ENCODE measurements at regions not wholly inside any gene's neighbourhood (a gene's known extent, or its start where the extent isn't known, plus 50 kb on each side); places are given as distances from the start of the nearest gene placed in this dataset.
A peak's percentile ranks its signal among the peaks of the same experiment; 100 is the strongest.

DNA sequence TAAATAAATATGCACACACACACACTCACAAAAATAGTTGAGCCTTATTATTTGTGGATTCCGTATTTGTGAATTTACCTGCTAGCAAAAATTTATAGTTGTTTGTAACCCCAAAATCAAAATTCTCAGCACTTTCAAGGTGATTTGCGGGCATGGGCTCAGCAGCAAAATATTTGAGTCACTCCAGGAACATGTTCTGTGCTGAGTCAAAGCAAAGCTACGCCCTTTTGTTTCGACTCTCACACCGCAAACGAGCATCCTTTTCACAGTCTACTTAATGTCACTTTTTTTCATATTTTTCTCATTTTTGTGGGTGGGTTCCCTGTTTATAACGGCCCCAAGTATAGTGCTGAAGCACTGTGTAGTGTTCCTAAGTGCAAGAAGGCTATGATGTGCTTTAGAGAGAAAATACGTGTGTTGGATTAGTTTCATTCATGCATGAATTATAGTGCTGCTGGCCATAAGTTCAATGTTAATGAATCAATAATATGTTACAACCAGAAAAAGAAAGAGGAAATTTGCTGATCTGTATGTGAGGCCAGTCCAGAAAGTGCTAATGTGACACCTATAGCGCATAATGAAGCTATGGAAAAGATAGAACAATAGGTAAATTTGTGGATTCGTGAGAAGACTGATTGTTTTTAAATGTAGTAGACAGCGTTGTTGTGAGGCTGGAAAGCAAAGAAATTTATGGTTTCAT lies 723.2 kb upstream of the AGA start:
- Histone ChIP-seq H3K27ac (no peak overlapping the region), H3K9me3 (peaks cover 0 to 13% (median 0%) of the 10 kb centered on the region in 12 donors), H3K27me3 (no peaks in the 10 kb centered on the region), H3K4me3 (no peak overlapping the region), H3K4me1 (no peaks in the 10 kb centered on the region), H3K36me3 (no peaks in the 10 kb centered on the region)
- intact Hi-C loops (cut with DNase I): no loop called here
- DNase-seq (no peak), ATAC-seq (no peak)
- WGBS, 4 donors: 72 to 81% (median 77%) methylated on average over 11 of the region's 11 CpGs
- TF ChIP-seq POLR2A (IDR thresholded peaks at IDR 0.05): no peak
- TF ChIP-seq, protein P1, sequence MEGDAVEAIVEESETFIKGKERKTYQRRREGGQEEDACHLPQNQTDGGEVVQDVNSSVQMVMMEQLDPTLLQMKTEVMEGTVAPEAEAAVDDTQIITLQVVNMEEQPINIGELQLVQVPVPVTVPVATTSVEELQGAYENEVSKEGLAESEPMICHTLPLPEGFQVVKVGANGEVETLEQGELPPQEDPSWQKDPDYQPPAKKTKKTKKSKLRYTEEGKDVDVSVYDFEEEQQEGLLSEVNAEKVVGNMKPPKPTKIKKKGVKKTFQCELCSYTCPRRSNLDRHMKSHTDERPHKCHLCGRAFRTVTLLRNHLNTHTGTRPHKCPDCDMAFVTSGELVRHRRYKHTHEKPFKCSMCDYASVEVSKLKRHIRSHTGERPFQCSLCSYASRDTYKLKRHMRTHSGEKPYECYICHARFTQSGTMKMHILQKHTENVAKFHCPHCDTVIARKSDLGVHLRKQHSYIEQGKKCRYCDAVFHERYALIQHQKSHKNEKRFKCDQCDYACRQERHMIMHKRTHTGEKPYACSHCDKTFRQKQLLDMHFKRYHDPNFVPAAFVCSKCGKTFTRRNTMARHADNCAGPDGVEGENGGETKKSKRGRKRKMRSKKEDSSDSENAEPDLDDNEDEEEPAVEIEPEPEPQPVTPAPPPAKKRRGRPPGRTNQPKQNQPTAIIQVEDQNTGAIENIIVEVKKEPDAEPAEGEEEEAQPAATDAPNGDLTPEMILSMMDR (IDR thresholded peaks at IDR 0.05): no peak

DNA sequence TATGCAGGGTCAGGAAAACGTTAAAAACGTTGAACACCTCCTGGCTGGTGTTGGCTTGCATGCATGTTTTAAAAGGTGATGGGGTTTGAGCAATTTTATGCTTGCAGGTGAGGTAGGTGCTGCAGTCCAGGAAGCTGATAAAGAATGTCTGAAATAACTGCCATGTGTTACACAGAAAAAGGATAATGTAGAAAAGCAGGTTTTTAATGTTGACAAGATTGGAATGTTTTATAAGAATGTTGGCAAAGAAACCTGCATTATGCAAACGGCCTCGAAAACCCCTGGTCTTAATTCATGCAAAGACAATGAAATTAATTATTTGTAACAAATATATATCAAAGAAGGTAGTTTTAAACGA lies 723.7 kb upstream of the AGA start:
- peaks cover 0 to 7% (median 0%) of the 10 kb centered on the region in 12 donors for H3K9me3 ChIP-seq
- H3K36me3 ChIP-seq: no peaks in the 10 kb centered on the region
- TF ChIP-seq, protein P1 (IDR thresholded peaks at IDR 0.05): no peak
- TF ChIP-seq POLR2A (IDR thresholded peaks at IDR 0.05): no peak
- H3K27ac ChIP-seq: no peak overlapping the region
- whole genome bisulfite sequencing, 4 donors: 74 to 81% (median 76%) methylated on average over 5 of the region's 5 CpGs
- H3K27me3 ChIP-seq: no peaks in the 10 kb centered on the region
- DNase-seq (no peak), ATAC-seq (no peak)
- intact Hi-C loops (cut with DNase I): no loop called here
- no peak overlapping the region for H3K4me3 ChIP-seq
- H3K4me1 ChIP-seq: no peaks in the 10 kb centered on the region

DNA sequence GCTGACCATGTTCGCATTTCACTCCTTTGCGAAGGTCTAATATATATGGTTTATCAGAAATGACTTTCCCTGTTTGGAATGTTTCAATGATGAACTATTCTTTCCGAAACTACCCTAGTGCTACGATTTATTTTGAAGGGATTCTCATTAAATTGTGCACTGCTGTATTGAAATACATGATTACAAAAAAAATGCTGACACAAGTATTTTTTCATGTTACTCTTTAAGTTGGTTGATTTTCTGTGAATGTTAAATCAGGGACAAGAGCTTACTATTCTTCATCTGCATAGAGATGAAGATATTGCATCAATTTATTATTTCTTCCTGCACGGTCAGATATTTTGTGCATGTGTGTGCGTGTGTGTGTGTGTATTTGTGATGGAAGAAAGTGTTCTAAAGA lies 731.5 kb upstream of the AGA start:
- Histone ChIP-seq H3K27ac (no peak overlapping the region), H3K27me3 (no peaks in the 10 kb centered on the region), H3K36me3 (no peaks in the 10 kb centered on the region), H3K4me3 (no peak overlapping the region), H3K4me1 (no peaks in the 10 kb centered on the region), H3K9me3 (peaks cover 0 to 3% (median 0%) of the 10 kb centered on the region in 12 donors)
- intact Hi-C loops (cut with DNase I): no loop called here
- no peak for TF ChIP-seq POLR2A (IDR thresholded peaks at IDR 0.05)
- TF ChIP-seq, protein P1 (IDR thresholded peaks at IDR 0.05): no peak
- DNase-seq (no peak), ATAC-seq (no peak)
- WGBS, 4 donors: 57 to 74% (median 64%) methylated on average over 6 of the region's 6 CpGs

DNA sequence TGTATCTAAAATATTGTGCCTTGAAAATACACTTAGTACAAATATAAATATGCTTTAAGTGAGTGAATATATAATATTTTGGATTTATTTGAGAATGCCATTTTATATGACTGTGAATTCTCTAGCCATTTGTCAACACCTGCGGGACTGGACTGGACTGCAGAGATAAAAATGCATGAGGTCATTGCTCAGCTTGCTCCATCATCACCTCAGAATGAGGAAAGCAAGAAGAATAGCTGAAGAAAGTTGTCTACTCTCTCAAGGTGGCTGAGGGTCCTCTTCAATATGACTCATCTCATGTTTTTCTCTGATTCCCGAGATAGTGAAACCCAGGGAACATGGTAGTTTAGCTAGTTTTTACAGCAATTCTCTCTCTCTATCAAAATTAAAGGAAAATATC lies 732.5 kb upstream of the AGA start:
- Histone ChIP-seq H3K4me3 (no peak overlapping the region), H3K9me3 (peaks cover 0 to 7% (median 0%) of the 10 kb centered on the region in 12 donors), H3K27ac (no peak overlapping the region), H3K36me3 (no peaks in the 10 kb centered on the region), H3K4me1 (no peaks in the 10 kb centered on the region), H3K27me3 (no peaks in the 10 kb centered on the region)
- 29 to 56% (median 39%) methylated on average over 2 of the region's 2 CpGs for WGBS, 4 donors
- TF ChIP-seq POLR2A (IDR thresholded peaks at IDR 0.05): no peak
- TF ChIP-seq, protein P1 (IDR thresholded peaks at IDR 0.05): no peak
- intact Hi-C loops (cut with DNase I): no loop called here
- ATAC-seq (peak in 1 of 4 donors; percentile 22), DNase-seq (no peak)

All from heart left ventricle (tissue), 16 donors.